Germinal center (tissue), 1 donor: ENCODE measurements at regions not wholly inside any gene's neighbourhood (a gene's known extent, or its start where the extent isn't known, plus 50 kb on each side); places are given as distances from the start of the nearest gene placed in this dataset.

Experiments
- DNase-seq: peaks from one replicate; pipeline ENCODE4 v3.0.0; 2012; ENCODE audit warnings: mixed read lengths, low spot score

DNA sequence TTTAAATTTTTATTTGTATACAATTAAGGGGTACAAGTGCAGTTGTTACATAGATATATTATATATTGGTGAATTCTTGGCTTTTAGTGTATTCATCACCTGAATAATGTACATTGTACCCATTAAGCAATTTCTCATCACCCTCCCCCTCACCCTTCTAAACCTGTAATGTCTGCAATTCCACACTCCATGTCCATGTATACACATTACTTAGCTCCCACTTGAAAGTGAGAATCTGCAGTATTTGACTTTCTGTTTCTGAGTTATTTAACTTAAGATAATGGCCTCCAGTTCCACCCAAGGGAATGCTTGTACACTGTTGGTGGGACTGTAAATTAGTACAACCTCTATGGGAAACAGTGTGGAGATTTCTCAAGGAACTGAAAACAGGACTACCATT, 383.2 kb upstream of the KCNMB2 start:
- DNase-seq, result no peak

DNA sequence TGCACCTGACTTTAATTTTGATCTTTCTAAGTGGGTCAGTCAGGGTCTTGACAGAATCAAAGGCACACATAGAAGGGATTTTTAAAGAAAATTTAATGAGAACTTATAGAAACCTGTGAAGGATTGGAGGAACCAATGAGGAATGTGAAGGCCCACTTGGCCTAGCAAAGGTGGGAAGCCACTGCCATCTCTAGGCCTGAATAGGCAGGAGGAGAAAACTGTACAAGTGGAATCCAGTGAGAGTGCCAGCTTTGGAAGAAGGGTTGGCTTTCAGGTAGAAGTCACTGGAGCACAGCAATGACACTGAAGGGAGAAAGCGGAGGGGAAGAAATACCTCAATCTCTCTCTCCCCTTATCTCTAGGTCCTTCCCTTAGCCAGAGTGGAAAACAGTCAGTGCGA, 380.7 kb upstream of the KCNMB2 start:
- DNase-seq, result no peak

DNA sequence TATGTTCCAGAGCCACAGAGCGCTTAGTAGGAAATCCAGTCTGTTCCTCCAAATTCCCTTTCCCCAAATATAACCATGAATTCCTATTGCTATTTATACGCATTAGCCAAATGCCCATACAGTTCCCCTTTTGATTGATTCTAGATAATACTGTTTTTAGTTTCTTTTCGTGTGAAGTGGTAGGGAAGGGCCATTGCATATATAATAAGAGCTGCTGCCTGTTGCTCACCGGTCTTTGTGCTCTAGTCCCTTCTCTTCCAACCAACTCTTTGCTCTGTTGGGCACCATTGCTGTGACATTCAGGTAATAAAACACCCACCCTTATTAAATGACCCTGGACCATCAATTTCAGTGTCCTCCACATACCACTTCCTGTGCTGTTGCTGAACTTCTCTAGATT, 379.9 kb upstream of the KCNMB2 start:
- DNase-seq, result no peak

DNA sequence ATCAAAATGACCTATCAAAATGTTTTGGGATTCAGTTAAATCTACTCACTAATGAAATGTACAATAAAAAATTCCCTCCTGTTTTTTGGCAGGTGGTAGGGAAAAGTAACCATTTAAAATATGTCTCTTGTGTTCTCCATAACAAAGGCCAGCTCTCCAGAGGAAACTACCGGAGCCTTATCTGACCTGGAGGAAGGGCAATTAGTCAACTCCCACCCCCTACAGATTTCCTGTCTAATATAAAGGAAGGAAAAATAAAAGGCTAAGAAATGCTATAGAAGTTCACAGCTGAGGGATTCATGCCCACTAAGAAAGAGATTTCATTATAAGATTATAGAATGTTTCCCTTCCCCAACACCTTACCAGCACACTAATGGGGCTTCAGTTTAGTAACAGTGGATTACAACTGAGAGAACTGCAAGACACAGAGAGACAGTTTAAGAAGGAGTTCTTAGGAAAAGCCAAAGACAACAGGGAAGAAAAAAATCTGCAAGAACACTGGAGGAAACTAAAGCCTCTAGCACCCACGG, 376.5 kb upstream of the KCNMB2 start:
- no peak for DNase-seq

GRCh38 chr3:178169421-178169820, 366.8 kb upstream of the KCNMB2 start:
- no peak for DNase-seq

DNA sequence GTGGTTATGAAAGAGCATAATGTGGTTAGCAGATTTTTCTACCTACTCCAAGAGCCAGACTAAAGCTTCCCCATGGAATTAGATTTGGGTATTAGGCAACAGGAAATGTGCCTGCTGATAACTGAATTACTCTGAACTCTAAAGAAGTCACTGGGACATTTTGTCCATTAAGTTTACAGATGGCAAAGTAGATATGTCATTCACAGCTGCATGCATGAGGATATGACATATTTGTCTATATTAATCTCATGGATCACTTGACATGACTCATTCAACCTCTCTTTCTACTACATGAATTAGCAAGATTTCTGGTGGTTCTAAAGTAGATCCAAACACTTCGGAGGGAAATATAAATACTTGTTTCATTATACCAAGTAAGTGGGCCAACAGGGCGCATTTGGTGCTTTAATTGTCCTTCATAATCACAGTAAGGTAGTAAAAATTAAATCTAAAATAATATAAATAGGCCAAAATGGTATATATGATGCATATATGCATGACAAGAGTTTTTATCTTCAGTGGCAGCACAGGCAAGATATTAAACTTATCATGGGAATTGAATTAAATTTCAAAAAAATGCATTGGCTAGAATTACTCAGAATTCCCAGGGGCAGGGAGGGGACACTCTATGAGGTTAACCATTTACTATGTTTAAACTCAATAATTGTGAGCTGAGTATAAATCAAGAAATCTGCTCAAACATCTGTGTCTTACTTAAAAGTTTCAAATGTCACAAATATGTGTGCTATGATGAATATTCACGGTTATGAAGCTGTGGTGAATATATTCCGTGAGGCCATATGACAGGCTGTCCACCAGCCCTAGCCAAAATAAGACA, 365.3 kb upstream of the KCNMB2 start:
- no peak for DNase-seq

DNA sequence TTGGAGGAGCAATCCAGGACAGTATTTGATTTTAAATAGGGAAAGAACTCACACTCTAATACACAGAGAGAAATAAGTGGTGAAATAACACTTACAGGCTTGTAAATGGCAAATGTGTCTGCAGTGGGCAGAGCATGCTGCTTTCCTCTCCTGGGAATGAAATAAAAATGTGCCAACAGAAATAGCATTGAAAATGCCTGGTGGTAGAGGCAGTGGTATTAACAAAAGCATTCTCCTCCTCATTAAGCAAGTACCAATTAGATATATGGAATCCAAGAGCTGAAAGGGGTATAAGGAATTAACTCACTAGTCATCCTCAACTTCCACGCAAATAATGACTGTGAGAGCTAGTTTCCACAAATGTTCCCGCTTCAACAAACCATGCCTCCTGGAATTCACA, 364.1 kb upstream of the KCNMB2 start:
- no peak for DNase-seq

GRCh38 chr3:178174201-178174915, 361.9 kb upstream of the KCNMB2 start:
- no peak for DNase-seq

GRCh38 chr3:178181088-178181487, 355.1 kb upstream of the KCNMB2 start:
- no peak for DNase-seq

GRCh38 chr3:178181784-178182183, 354.5 kb upstream of the KCNMB2 start:
- DNase-seq, result no peak

DNA sequence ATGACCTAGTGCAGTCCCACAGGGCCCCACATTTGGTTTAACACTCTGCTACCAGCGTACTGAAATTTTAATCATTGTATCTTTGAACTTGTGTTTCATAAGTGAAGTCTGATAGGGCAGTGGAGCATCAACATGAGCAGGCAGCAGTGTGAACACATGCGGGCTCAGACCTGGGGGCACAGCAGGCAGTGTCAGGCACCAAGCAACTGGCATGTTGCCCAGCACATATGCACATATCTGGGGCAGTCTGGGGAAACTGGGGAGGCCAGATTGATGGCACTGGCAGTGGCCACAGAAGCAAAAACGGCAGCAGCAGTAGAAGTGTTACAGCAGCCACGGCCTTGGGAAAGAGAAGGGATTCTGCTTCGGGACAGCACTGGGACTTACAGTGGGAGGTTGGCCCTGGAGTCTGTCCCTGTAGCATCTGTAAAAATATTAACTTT, 353.9 kb upstream of the KCNMB2 start:
- no peak for DNase-seq

DNA sequence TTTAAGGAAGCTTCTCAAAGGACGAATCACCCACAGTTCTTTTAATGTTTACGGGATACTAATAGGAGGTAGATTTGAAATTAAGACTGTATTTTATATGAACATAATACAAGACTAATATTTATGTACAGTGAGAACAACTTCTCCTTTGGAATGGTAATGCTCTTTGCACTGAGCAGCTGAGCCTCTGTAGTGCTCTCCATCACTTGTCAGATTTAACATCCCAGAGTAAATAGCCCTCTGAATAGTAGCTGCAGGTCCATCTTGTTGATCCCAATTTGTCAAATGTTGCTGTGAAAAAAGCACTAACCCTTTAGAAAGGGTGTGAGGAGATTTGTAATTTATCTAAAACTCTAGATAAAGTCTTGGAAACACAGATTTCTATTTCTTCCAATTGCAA, 351.4 kb upstream of the KCNMB2 start:
- no peak for DNase-seq

DNA sequence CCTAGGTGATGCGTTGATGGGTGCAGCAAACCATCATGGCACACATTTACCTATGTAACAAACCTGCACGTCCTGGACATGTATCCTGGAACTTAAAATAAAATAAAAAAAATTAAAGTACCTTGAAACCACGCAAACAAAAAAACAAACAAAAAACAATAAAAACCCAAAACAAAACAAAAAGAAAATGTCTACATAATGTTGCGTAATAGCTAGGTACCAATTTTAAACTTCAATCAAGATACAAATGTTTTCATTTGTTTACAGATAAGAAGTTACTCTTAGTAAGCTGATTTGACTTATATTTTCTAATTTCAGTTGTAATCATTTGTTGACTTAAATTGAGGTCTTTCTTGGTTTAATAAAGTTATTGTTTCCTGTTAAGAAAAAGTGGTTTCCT, 349.6 kb upstream of the KCNMB2 start:
- no peak for DNase-seq

DNA sequence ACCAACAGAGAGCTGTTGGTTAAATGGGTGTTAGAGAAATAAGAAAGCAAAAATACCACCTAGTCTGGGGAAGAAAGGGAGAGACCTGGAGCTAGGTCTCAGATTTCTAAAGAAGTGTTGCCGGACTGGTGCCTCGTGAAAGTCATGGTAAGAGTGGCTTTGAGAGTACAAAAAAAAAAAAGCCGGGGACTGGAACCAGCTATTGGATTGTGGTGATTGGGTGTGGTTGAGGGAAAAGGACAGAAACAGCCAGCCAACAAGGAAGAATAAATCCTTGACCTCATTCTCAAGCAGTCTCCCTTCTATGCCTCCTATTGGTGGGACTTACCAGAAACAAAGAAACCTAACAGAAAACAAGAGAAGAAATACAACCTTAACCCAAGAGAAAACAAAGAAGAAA, 346.4 kb upstream of the KCNMB2 start:
- no peak for DNase-seq

- DNase-seq, result no peak
These were observed 342.4 kb upstream of the KCNMB2 start for GRCh38 chr3:178193846-178194245.

GRCh38 chr3:178194539-178194938, 341.7 kb upstream of the KCNMB2 start:
- no peak for DNase-seq

DNA sequence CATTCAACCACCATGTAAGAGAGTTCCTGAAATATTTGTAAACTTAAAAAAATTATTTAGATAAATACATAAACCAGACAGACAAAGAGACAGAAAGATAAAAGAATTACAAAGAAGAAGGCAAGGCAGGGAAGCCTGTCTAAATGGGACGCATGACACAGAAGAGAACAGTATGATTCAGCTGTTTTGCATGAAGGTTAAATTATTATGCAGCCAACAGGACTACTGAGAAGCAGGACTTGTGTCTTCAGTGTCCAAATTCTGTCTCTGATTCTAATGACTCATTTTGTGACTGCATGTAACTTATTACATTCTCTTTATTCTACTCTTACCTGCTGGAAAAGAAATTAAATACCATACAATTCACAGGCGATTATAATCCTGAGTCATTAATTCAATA, 340.4 kb upstream of the KCNMB2 start:
- DNase-seq, result no peak

DNA sequence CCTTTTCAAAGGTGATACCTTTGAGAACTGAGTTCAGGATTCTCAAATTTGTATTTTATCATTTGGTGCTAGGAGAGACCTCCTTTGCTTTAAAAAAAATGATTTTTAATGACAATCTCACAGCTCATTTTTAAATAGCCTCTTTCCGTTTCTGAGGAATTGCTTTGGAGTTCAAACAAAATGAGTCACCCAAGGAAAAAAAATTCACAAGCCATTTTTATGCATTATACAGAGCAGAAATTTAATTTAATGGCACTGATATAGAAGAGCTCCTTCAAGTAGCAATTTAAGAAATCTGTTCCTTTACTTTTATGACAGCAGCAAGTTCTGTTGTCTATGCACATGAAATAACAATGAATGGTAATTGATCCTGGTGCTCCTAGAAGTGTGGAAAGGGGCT, 337.9 kb upstream of the KCNMB2 start:
- DNase-seq, result no peak

DNA sequence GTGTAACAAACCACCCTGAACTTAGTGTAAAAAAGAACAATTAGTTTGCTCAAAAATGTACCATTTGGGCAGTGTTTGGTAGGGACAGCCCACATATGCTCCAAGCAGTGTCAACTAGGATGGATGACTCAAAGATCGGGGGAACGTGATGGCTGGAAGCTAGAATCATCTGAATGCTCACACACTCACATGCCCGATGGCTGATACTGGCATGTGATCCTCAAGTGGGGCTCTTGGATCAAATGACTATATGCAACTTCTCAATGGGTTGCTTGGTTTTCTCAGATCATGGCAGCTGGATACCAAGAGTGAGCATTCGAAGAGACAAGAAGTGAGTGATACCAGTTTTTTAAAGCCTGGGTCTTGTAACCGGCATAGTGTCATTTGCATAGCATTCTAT, 335.9 kb upstream of the KCNMB2 start:
- no peak for DNase-seq

DNA sequence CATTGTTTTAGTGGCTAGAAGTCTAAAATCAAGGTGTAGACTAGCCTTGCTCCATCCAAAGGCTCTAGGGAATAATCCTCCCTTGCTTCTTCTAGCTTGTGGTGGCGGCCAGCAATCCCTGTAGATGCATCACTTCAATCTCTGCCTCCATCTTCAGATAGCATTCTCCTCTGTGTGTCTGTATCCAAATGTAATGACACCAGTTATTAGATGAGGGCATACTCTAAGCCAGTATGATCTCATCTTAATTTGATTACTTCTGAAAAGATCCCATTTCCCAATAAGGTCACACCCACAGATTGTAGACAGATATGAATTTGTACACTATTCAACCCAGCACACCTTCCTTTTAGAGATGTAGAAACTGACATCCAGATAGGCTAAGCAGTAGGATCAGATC, 334.5 kb upstream of the KCNMB2 start:
- DNase-seq, result no peak

DNA sequence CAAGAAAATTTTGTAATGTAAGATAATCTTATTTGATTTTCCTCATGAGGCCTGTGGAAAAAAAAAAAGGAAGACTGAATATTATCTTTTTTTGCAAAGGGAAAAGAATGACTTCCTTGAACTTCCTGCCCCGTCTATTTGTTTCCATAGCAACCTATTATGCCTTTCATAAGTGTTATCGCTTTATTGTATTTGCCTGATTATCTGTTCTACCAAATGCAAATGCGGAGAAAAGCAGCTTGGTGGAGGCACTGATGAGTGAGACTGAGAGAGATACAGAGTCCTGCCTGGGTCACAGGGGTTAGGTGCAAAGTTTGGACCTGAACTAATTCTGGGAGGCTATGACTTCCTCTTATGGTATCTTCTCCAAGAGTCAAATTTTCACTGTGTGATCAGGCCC, 334.0 kb upstream of the KCNMB2 start:
- DNase-seq, result no peak

- DNase-seq, result no peak
These were observed 333.1 kb upstream of the KCNMB2 start for GRCh38 chr3:178203165-178203564.

DNA sequence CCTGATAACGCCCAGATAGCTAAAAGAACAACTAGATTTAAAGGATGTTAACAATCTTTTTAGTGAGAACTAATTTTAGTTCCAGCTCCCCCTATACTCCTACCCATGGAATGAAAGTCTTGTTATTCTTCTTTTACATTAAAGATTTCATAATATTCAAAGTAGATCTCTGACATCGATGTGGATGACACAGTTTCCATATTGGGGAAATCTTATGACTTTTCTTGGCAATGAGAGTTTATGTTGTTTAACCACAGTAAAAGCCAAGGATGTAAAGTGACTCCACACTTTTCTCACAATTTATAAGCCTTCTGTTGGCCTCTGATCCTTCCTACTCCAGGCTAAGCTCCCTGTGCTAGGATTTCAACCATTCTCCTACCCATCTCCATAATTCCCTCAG, 332.6 kb upstream of the KCNMB2 start:
- DNase-seq, result no peak
